GM18505 (cell line): ENCODE measurements at regions not wholly inside any gene's neighbourhood (a gene's known extent, or its start where the extent isn't known, plus 50 kb on each side); places are given as distances from the start of the nearest gene placed in this dataset.

ENCODE experiments used
- ATAC-seq: cut with Tn5 transposase; IDR thresholded peaks from one replicate; pipeline ENCODE4 v1.9.1; 2021; ENCODE audit not compliant: unreplicated experiment
- POLR2A ChIP-seq: IDR thresholded peaks from 4 replicates; pipeline ENCODE4 v1.6.1; 2011; ENCODE audit warnings: borderline replicate concordance; ENCODE audit not compliant: insufficient read depth, insufficient read length; ENCODE audit errors: extremely low read depth

DNA sequence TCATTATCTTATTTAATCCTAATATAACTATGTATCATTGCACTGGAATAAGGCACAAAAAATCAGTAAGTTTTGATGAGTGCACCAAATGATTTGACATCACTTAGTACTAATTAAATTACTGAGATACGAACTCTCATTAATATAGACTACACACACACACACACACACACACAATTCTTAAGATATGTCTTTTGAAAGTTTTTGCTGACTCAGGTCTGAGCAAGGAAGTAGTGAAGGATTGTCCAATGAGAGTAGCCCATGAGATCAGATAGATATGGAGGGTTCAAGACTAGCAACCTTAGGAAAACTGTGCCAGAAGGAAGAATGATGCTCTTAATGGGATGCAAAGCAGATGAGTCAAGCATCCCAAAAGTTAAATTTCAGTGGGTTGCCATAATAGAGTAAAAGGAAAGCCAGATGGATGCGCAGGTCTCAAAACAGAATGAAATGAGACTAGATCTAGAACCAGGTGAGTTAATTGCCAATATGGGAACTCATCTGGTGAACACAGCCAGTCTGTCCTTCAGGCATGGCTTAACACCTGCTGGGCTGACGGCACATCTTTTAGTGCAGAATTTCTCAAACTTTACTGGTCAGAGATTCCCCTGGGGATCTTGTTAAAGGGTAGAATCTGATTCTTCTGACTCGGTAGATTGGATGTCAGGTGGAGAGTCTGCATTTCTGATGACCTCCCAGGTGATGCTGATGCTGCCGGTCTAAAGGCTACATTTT is 197.0 kb upstream of the NR4A3 start:
- ATAC-seq: no peak
- TF ChIP-seq POLR2A: no peak

DNA sequence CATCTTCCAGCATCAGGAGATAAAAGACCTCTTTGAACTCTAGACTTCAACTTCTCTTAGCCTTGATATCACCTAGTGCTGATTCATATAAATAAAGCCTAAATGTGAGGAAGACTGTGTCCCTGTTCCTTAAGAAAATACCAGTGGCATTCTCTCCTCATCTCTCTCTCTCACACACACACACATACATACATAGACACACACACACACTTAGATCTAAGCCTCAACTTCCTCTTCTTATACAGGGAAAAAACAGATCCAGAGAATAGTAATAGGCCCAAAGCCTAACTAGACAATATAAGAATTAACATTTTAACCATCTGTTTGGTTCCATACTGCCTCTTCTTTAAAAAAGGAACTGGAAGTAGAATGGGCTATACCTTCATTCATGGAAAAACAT is 195.3 kb upstream of the NR4A3 start:
- no peak for TF ChIP-seq POLR2A
- ATAC-seq: no peak

DNA sequence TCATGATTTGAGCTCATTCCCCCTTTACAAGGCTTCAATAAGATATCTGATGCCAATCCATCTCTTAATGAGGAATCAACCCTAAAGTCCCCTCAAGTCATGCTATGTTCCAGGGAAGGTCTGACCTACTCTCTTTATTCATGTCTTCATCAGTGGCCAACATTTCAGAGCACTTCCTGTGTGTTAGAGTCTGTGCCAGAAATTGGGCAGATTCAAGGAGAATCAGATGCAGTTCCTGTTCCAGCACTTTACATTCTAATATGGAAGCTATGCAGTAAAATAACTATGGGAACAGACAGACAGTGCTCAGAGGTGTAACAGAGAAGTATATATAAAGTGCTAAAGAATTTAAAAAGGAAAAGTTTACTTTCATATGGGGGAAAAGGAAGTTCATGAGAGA is 193.4 kb upstream of the NR4A3 start:
- no peak for ATAC-seq
- TF ChIP-seq POLR2A: no peak

DNA sequence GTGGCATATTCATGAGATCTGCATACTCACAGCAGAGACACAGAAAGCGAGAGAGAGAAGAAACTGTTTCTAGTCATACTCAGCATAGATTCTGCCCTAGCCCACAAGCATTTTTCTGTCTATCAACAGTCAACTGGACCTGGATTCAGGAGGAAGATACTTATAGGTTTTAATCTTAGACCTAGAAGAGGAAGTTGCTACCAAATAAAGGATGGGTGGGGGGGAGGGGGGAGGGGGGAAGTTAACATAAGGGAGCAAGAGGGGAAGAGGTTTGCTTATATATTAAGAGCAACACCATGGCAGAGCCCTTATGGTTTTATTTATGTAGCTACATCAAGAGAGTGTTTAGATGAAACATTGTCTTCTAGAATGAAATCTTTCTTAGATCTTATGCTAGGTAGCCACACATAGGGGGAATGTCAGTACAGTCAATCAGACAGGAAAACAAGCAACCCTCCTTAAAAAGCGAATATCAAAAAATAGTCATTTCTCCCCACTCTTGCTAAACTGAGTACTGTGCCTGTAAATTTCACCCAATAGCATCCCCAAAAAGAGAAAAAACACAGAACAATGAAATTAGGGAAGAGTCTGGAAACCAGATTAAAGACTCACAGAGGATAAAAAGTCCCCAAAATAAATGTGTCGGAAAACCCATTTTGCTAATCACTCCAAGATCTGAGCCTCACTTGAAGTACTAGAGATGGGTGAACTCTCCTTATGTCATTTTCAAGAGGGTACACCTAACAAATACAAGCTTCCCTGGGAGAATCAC is 192.7 kb upstream of the NR4A3 start:
- no peak for ATAC-seq
- TF ChIP-seq POLR2A: no peak

DNA sequence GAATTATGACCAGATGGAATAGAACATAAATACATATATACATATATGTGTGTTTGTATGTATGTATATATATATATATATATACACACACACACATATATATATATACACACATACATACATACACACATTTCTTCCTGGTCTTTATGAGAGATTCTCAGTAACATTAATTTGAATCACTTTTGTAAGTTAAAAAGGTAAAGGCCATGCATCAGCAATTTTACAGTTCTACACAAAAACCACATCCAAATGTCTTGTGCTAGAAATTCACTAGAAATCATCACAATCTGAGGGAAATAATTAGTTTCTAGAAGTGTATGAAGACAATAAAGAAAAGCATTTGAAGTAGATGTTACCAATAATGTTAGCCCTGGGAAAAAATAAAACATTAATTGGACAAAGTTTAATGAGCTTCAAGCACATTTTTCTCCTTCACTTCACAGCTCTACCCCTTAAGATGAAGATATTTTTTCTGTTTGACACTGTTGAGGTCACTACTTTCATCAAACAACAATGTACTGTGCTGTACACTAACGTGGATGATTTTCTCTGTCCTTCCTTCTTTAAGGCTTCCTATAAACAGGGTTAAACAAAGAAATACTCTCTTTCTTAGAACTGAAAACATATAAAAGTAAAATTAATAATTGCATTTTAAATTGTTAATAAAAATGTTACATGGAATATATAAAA is 189.2 kb upstream of the NR4A3 start:
- no peak for ATAC-seq
- no peak for TF ChIP-seq POLR2A

DNA sequence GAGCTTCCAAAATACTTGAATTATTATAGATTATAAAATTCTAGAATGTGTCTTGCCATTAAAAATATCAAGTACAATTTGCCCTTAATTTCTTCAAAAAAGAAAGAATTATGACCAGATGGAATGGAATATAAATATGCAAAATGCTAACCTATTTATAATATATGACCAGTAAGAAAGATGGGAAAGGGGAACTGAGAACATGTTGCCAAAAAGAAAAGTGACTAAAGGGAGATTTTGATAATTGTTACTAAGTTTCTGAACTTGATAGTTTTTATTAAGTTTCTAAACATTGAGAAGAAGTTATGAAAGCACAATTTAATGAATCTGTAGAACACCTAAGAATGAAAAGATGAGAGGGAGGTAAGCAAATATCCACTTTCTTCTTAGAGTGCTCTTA is 188.4 kb upstream of the NR4A3 start:
- ATAC-seq: no peak
- TF ChIP-seq POLR2A: no peak

DNA sequence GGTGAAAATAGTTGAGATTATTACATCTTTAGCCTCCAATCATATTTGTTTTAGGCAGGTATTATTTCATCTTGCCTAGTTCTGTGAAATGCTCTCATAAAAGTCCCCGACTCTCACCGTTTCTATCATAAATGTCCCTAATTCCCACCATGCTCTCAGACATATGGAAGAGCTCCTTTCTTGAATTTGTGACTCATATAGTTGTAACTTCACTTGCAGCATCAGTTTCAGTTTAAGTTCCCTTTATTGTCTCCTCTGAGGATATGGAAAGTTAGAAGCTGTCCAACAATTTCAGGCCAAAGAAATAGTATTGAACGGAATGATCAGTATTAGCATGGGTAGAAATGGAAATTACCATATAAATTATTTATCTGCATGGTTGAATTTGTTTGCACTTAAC is 187.5 kb upstream of the NR4A3 start:
- TF ChIP-seq POLR2A: no peak
- no peak for ATAC-seq

DNA sequence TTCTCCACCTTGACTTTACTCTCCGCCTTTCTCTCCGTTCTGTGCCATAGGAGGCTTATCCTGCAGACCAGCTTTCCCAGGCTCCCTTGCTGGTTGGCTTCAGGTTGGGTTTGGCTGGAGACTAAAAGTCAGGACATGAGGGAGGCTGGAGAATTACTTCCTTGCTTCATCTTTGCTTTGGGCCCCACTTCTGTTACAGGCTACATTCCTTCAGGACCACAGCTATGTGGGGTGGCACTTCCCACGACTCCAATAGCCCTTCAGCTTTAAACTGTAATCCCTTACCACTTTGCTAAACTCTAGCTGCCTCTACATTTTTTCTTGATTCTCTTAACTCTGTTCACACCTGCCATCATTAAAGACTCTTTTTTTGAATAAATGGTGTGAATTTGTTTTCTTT is 186.7 kb upstream of the NR4A3 start:
- ATAC-seq: no peak
- TF ChIP-seq POLR2A: no peak

DNA sequence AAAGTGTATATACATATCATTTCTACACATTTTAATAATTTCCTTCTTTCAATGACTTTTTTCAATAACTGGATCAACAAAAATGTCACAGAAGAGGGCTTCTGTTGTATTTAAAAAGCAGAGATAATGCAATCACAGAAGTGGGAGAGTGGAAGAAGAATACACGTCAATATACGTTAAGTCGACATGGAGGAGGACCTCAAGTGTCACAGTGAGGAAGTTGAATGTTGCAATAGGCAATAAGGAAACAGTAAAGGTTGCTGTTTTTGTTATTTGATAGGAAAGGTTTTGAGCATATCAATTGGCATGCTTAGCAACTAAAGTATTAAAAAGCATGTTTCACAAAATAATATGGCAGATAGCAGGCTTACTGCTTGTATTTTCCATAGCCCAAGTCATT is 184.0 kb upstream of the NR4A3 start:
- no peak for TF ChIP-seq POLR2A
- no peak for ATAC-seq

DNA sequence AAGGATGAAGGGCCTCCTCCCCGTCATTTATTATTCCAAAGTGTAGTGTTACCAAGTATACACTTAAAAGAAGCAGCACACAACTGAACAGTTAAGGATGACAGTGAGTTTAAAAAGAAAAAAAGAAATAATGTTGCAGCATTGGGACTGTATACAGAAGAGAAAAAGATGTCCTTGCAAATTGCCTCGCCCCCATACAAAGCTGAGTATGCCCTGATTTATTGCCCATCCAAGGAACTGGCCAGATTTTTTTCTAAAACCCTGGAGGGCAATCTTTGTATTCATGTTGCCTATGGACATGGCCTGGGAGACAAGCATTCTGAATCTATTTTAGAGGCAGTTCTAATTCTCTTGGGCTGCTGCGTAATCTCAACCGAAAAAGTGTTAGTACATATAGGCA is 182.7 kb upstream of the NR4A3 start:
- TF ChIP-seq POLR2A: no peak
- ATAC-seq: no peak

DNA sequence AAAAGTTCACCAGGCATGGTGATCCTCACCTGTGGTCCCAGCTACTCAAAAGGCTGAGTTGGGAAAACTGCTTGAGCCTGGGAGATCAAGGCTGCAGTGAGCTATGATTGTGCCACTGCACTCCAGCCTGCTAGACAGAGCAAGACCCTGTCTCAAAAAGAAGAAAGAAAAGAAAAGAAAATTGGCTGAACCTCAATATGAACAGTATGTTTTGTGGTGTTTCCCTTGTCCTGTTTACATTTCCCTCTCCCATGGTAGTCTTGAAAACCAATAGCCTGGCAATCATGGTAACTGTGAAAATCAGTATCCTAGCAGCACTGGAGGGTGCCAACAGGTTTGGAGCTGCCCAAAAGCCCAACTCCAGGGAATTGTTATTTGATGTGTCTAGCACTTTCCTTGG is 174.1 kb upstream of the NR4A3 start:
- no peak for ATAC-seq
- no peak for TF ChIP-seq POLR2A

DNA sequence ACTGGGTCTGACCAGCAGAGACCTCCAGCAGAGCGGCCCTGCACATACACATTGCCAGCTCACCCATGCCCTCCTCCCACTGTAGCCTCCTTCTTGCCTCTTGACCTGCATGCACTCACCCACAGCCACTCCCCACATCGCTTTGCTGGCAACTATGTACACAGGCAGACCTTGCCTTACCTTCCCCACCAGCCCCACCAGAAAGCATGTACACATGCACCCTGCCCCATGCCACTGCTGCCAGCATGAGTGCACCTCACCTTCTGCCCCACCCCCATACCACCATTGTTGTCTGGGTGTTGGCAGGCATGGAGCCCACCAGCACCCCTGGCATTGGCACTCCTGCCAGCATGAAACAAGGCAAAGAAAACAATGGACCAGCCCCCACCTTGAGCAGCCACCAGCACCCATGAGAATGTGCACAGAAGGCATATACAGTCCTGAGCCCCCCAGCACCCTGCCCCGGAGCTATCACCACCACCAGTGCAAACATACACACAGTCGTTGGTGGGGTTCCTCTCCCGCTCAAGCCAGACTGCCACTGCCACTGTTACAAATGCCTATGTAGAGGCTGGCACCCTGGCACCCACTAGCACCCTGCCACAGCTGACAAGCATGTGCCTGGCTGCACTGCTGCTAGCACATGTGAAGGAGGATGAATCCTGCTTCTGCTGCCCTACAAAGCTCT is 171.4 kb upstream of the NR4A3 start:
- no peak for TF ChIP-seq POLR2A
- no peak for ATAC-seq

DNA sequence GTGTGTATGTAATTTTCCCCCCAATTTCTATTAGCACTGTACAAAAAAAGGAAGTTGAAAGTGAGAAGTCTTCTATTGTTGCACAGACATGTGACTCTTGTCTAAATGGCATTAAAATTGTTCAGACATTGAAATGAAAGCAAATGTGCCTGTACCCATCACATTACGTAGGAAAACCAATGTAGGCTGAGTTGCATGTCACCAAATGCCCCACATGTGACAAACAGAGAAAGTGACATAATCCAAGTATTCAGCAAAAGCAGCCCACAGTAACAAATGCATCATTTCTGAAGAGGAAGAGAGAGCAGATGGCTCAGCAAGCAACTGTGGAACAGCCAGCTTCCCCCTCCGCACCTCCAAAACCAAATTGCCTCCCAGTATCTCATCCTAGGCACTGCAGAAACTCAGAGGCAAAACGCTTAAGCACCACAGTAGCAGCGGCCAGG is 161.5 kb upstream of the NR4A3 start:
- TF ChIP-seq POLR2A: no peak
- ATAC-seq: peak; percentile 92

DNA sequence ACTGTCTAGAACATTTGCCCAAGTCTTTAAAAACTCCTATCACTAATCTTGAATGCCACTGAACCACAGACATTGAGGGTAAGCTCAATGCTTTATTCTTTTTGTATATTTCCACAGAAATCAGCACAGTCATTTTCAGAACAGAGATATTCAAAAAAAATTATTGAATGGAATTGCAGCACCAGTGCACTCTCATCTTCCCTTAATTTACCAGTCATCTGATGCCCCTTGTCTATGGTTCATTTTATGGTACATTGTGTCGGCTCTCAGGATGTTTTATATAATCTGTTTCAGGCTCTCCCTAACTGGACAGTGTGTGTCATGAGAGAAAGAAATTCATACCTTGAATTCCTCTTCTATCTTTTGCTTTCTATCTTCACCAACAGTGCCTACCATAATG is 158.4 kb upstream of the NR4A3 start:
- no peak for TF ChIP-seq POLR2A
- no peak for ATAC-seq

DNA sequence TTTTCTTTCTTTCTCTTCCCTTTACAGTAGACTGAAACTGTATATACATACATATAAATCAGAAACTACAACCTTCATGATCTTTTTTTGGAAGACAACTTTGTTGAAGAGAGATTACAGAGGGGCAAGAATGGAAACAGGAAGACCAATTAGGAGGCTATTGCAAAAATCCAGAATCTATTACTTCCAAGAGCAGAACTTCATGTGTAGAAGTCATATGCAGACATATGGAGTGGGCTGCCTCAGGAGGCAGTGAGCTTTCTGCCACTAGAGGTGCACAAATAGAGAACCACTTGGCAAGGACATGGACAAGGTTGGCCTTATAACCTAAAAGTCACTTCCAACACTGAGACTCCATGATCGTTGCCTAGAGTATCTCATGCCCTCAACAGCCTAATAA is 157.8 kb upstream of the NR4A3 start:
- ATAC-seq: no peak
- TF ChIP-seq POLR2A: no peak
